NB4 (cell line): ENCODE measurements at regions not wholly inside any gene's neighbourhood (a gene's known extent, or its start where the extent isn't known, plus 50 kb on each side); places are given as distances from the start of the nearest gene placed in this dataset.

Source experiments
- CTCF ChIP-seq: IDR thresholded peaks from one replicate; pipeline ENCODE4 v1.5.1; 2012; ENCODE audit warnings: low read depth, low read length
- MYC ChIP-seq: IDR thresholded peaks from 2 replicates; pipeline ENCODE4 v1.6.1; 2011; ENCODE audit warnings: low read depth, low read length
- POLR2A ChIP-seq: IDR thresholded peaks from 2 replicates; pipeline ENCODE4 v1.6.1; 2011; ENCODE audit warnings: mild to moderate bottlenecking; ENCODE audit not compliant: insufficient read length; ENCODE audit errors: extremely low read depth
- TF ChIP-seq, protein P1 (sequence below): IDR thresholded peaks from 2 replicates; pipeline ENCODE4 v1.6.1; 2011; ENCODE audit warnings: low read depth, low read length

DNA sequence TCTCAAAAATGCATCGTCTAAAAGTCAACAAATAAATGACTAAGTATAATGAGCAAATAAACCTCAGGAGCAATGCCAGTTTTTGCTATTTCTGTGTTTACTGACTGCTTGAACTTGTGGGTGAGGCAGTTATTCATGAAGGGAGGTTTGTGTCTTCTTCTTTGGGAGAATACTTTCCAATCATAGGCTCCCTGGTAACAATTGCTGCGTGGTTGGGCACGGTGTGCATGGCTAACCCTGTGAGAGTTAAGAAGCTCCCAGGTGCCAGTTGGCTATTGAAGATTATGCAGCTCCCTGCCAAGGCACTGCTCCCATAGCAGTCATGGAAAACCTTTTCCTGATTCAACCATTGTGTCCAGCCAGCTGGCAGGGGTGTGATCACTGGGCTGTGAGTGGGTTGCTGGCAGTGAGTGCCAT lies 775.9 kb upstream of the GOT2 start:
- TF ChIP-seq CTCF (no peak), POLR2A (no peak), MYC (no peak)
- TF ChIP-seq, protein P1, sequence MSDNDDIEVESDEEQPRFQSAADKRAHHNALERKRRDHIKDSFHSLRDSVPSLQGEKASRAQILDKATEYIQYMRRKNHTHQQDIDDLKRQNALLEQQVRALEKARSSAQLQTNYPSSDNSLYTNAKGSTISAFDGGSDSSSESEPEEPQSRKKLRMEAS, result no peak
